OCI-LY3 (cell line): ENCODE measurements at regions not wholly inside any gene's neighbourhood (a gene's known extent, or its start where the extent isn't known, plus 50 kb on each side); places are given as distances from the start of the nearest gene placed in this dataset.

ENCODE experiments used
- H2AFZ ChIP-seq: fragments of 200-600, 300-600 bp; shearing (Covaris generic); 2 replicates; pipeline ENCODE4 v1.6.0; 2014; ENCODE audit warnings: antibody characterized with exemption, low read depth, low read length
- H3K27ac ChIP-seq: fragments of 200-600, 300-600 bp; sonication (generic); 2 replicates; pipeline ENCODE4 v1.5.1; 2014; ENCODE audit warnings: mild to moderate bottlenecking, low read length, moderate library complexity, mixed read lengths
- H3K27me3 ChIP-seq: fragments of 200-600, 300-600 bp; sonication (generic); 2 replicates; pipeline ENCODE4 v1.6.1; 2014; ENCODE audit warnings: low read depth, low read length, mixed read lengths
- H3K36me3 ChIP-seq: fragments of 200-600, 300-600 bp; sonication (generic); replicated peaks from 2 replicates; pipeline ENCODE3; 2014; ENCODE audit warnings: low read depth, low read length, mixed read lengths
- H3K4me1 ChIP-seq: fragments of 300-600, 200-600 bp; sonication (generic); 2 replicates; pipeline ENCODE4 v1.6.1; 2014; ENCODE audit warnings: low read length, mixed read lengths
- H3K4me2 ChIP-seq: fragments of 200-600, 300-600 bp; sonication (generic); 2 replicates; pipeline ENCODE4 v1.6.1; 2014; ENCODE audit warnings: low read length, mixed read lengths
- H3K4me3 ChIP-seq: fragments of 300-600, 200-600 bp; sonication (generic); 2 replicates; pipeline ENCODE4 v1.5.1; 2014; ENCODE audit warnings: antibody characterized with exemption, mild to moderate bottlenecking, low read length, moderate library complexity
- H3K79me2 ChIP-seq: fragments of 300-600, 200-600 bp; shearing (Covaris generic); 2 replicates; pipeline ENCODE4 v1.6.1; 2014; ENCODE audit warnings: mild to moderate bottlenecking, low read length, mixed read lengths
- H3K9ac ChIP-seq: fragments of 300-600, 200-600 bp; shearing (Covaris generic); 2 replicates; pipeline ENCODE4 v1.6.0; 2014; ENCODE audit warnings: mild to moderate bottlenecking, low read length, moderate library complexity
- H3K9me3 ChIP-seq: fragments of 200-600, 300-600 bp; shearing (Covaris generic); 2 replicates; pipeline ENCODE4 v1.6.1; 2014; ENCODE audit warnings: low read length, mixed read lengths; ENCODE audit not compliant: insufficient read depth
- H4K20me1 ChIP-seq: fragments of 200-600, 300-600 bp; sonication (generic); 2 replicates; pipeline ENCODE4 v1.6.1; 2016; ENCODE audit warnings: low read length, mixed read lengths; ENCODE audit not compliant: insufficient read depth
- CTCF ChIP-seq: fragments of 200-600, 300-600 bp; sonication (generic); IDR thresholded peaks from 2 replicates; pipeline ENCODE4 v1.5.1; 2014; ENCODE audit warnings: antibody characterized with exemption, low read length, low read depth
- EZH2phosphoT487 ChIP-seq: fragments of 200-600 bp; shearing (Covaris generic); IDR thresholded peaks from 2 replicates; pipeline ENCODE4 v1.6.1; 2018; ENCODE audit warnings: antibody characterized with exemption, mixed run types, low read depth

- TF ChIP-seq EZH2phosphoT487 = no peak
- Histone ChIP-seq H3K36me3 (no peaks in the 10 kb centered on the region), H3K9ac (no peak overlapping the region), H3K4me1 (no peaks in the 10 kb centered on the region), H3K4me2 (no peak overlapping the region), H3K27ac (no peak overlapping the region), H2AFZ (no peak overlapping the region), H3K27me3 (no peaks in the 10 kb centered on the region), H3K4me3 (no peak overlapping the region), H3K9me3 (no peaks in the 10 kb centered on the region), H4K20me1 (no peaks in the 10 kb centered on the region), H3K79me2 (no peaks in the 10 kb centered on the region)
Measured at GRCh38 chr6:113160306-113161017, 696.7 kb upstream of the MARCKS start.

- Histone ChIP-seq H4K20me1 (no peaks in the 10 kb centered on the region), H3K4me1 (no peaks in the 10 kb centered on the region), H3K36me3 (no peaks in the 10 kb centered on the region), H3K27me3 (no peaks in the 10 kb centered on the region), H3K27ac (no peak overlapping the region), H3K9ac (no peak overlapping the region), H3K4me2 (no peak overlapping the region), H2AFZ (no peak overlapping the region), H3K79me2 (no peaks in the 10 kb centered on the region), H3K9me3 (no peaks in the 10 kb centered on the region), H3K4me3 (no peak overlapping the region)
- TF ChIP-seq EZH2phosphoT487 (no peak), CTCF (no peak)
Measured at GRCh38 chr6:113161018-113161315, 696.2 kb upstream of the MARCKS start.

GRCh38 chr6:113162739-113163138 lies 694.4 kb upstream of the MARCKS start:
- Histone ChIP-seq H3K9me3 (no peaks in the 10 kb centered on the region), H3K27ac (no peak overlapping the region), H3K4me1 (no peaks in the 10 kb centered on the region), H4K20me1 (no peaks in the 10 kb centered on the region), H3K4me3 (no peak overlapping the region), H3K9ac (no peak overlapping the region), H3K36me3 (no peaks in the 10 kb centered on the region), H3K27me3 (no peaks in the 10 kb centered on the region), H2AFZ (no peak overlapping the region), H3K79me2 (no peaks in the 10 kb centered on the region), H3K4me2 (no peak overlapping the region)
- TF ChIP-seq EZH2phosphoT487 = no peak
- TF ChIP-seq CTCF = no peak

GRCh38 chr6:113168057-113168456 lies 689.1 kb upstream of the MARCKS start:
- Histone ChIP-seq H3K4me2 (no peak overlapping the region), H3K27me3 (no peaks in the 10 kb centered on the region), H2AFZ (no peak overlapping the region), H4K20me1 (no peaks in the 10 kb centered on the region), H3K79me2 (no peaks in the 10 kb centered on the region), H3K4me1 (no peaks in the 10 kb centered on the region), H3K4me3 (no peak overlapping the region), H3K9ac (no peak overlapping the region), H3K36me3 (no peaks in the 10 kb centered on the region), H3K27ac (no peak overlapping the region), H3K9me3 (no peaks in the 10 kb centered on the region)
- TF ChIP-seq CTCF (no peak), EZH2phosphoT487 (no peak)
